ENCODE measurements at regions not wholly inside any gene's neighbourhood (a gene's known extent, or its start where the extent isn't known, plus 50 kb on each side); places are given as distances from the start of the nearest gene placed in this dataset.

DNA sequence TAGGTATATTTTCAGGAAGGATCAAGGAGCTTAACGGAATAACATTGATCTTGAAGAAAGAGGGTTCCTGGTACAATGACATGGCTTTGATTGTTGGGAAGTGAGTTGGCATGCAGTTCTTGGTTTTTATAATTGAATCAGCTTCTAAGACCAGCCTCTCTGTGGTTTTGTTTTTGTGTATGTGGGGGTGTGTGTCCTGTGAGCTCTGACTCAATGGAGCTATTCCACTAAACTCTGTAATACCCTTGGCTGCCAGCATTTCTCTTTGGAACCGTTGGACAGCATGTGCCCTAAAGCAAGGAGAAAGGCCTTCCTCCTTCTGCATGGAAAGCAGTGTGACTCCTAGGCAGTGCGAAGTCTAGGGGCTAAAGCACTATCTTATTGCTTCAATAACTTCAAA, 124.8 kb downstream of the EDEM1 start:
- H3K4me2 ChIP-seq = no peak overlapping the region
- H4K20me1 ChIP-seq (ENCODE audit: insufficient read depth) = no peaks in the 10 kb centered on the region
- TF ChIP-seq, protein P1, sequence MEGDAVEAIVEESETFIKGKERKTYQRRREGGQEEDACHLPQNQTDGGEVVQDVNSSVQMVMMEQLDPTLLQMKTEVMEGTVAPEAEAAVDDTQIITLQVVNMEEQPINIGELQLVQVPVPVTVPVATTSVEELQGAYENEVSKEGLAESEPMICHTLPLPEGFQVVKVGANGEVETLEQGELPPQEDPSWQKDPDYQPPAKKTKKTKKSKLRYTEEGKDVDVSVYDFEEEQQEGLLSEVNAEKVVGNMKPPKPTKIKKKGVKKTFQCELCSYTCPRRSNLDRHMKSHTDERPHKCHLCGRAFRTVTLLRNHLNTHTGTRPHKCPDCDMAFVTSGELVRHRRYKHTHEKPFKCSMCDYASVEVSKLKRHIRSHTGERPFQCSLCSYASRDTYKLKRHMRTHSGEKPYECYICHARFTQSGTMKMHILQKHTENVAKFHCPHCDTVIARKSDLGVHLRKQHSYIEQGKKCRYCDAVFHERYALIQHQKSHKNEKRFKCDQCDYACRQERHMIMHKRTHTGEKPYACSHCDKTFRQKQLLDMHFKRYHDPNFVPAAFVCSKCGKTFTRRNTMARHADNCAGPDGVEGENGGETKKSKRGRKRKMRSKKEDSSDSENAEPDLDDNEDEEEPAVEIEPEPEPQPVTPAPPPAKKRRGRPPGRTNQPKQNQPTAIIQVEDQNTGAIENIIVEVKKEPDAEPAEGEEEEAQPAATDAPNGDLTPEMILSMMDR (conservative IDR thresholded peaks at IDR 0.05) = no peak
- no peak for TF ChIP-seq EZH2 (IDR thresholded peaks at IDR 0.05; ENCODE audit: low read depth)
- no peaks in the 10 kb centered on the region for H3K9me2 ChIP-seq (ENCODE audit: insufficient read depth)
- H2AFZ ChIP-seq = no peak overlapping the region
- H3K27ac ChIP-seq = no peak overlapping the region
- H3K36me3 ChIP-seq (ENCODE audit: low read depth) = no peaks in the 10 kb centered on the region
- H3K27me3 ChIP-seq (ENCODE audit: insufficient read depth, low read depth) = no peaks in the 10 kb centered on the region
- intact Hi-C loops (cut with micrococcal nuclease; ENCODE audit: unreplicated experiment) = no loop called here
- H3F3A ChIP-seq (ENCODE audit: insufficient read depth, low read depth) = no peaks in the 10 kb centered on the region
- no peak overlapping the region for H3K4me3 ChIP-seq
- no peaks in the 10 kb centered on the region for H3K4me1 ChIP-seq (replicated peaks; ENCODE audit: insufficient read depth)
- H3K79me2 ChIP-seq (ENCODE audit: low read depth) = no peaks in the 10 kb centered on the region
- no peaks in the 10 kb centered on the region for H3K9me3 ChIP-seq (ENCODE audit: insufficient read depth, low read depth)
- no TSS peak for BruUV-seq (replicated peaks)
- DNase-seq = no peak
- CTCF ChIA-PET = no interaction called here
- POLR2A ChIA-PET (ENCODE audit: unreplicated experiment) = no interaction called here

DNA sequence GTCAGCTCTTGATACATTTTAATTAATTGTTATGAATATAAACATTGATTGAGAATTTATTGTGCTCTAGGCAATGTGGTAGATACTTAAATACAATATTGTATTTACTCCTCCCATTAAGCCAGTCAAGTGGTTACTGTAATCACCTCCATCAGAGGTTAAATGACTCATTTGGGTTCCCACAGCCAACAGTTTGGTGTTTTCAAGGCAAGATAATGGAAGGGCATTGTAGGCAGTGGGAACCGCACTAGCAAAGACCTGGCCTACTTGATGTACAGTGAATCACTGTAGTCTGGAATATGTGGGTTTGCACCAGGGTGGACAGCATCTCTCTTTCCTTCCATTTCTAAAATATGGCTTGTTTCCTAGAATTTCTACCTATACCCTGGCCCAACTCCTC, 127.4 kb downstream of the EDEM1 start:
- ChIA-PET POLR2A (ENCODE audit: unreplicated experiment) (no interaction called here), CTCF (no interaction called here)
- no peak for DNase-seq
- H3F3A ChIP-seq (ENCODE audit: insufficient read depth, low read depth) = no peaks in the 10 kb centered on the region
- H4K20me1 ChIP-seq (ENCODE audit: insufficient read depth) = no peaks in the 10 kb centered on the region
- no peaks in the 10 kb centered on the region for H3K36me3 ChIP-seq (ENCODE audit: low read depth)
- H3K27me3 ChIP-seq (ENCODE audit: insufficient read depth, low read depth) = no peaks in the 10 kb centered on the region
- H3K27ac ChIP-seq = no peak overlapping the region
- no peak for TF ChIP-seq EZH2 (IDR thresholded peaks at IDR 0.05; ENCODE audit: low read depth)
- TF ChIP-seq, protein P1 (conservative IDR thresholded peaks at IDR 0.05) = no peak
- H3K4me2 ChIP-seq = no peak overlapping the region
- no peak overlapping the region for H2AFZ ChIP-seq
- no peaks in the 10 kb centered on the region for H3K4me1 ChIP-seq (replicated peaks; ENCODE audit: insufficient read depth)
- H3K9me3 ChIP-seq (ENCODE audit: insufficient read depth, low read depth) = no peaks in the 10 kb centered on the region
- H3K79me2 ChIP-seq (ENCODE audit: low read depth) = no peaks in the 10 kb centered on the region
- no TSS peak for BruUV-seq (replicated peaks)
- no peak overlapping the region for H3K4me3 ChIP-seq
- intact Hi-C loops (cut with micrococcal nuclease; ENCODE audit: unreplicated experiment) = no loop called here
- no peaks in the 10 kb centered on the region for H3K9me2 ChIP-seq (ENCODE audit: insufficient read depth)

DNA sequence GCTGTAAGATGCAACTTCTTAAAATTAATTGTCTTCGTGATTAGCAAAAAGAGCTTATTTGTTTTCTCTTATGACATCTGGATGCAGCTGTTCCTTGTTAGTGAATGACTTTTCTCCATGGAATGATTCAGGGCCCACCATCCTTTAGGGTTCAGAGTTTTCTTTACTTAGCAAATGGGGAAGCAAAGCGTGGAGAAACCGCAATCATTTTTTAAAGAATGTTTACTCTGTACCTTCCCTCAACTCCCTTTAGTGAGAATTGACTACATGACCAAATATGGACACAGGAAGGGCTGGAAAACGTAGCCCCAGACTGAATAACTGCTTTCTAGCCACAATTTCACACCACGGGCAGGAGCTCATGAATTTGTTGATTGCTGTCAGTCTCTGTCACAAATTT, 130.1 kb downstream of the EDEM1 start:
- Histone ChIP-seq H3K27me3 (ENCODE audit: insufficient read depth, low read depth) (no peaks in the 10 kb centered on the region), H3F3A (ENCODE audit: insufficient read depth, low read depth) (no peaks in the 10 kb centered on the region), H3K9me3 (ENCODE audit: insufficient read depth, low read depth) (no peaks in the 10 kb centered on the region), H3K79me2 (ENCODE audit: low read depth) (no peaks in the 10 kb centered on the region), H3K4me1 (replicated peaks; ENCODE audit: insufficient read depth) (no peaks in the 10 kb centered on the region), H3K9me2 (ENCODE audit: insufficient read depth) (no peaks in the 10 kb centered on the region), H2AFZ (no peak overlapping the region), H4K20me1 (ENCODE audit: insufficient read depth) (no peaks in the 10 kb centered on the region), H3K4me2 (no peak overlapping the region), H3K4me3 (no peak overlapping the region), H3K36me3 (ENCODE audit: low read depth) (no peaks in the 10 kb centered on the region), H3K27ac (no peak overlapping the region)
- CTCF ChIA-PET = no interaction called here
- no TSS peak for BruUV-seq (replicated peaks)
- intact Hi-C loops (cut with micrococcal nuclease; ENCODE audit: unreplicated experiment) = no loop called here
- DNase-seq = no peak
- TF ChIP-seq, protein P1 (conservative IDR thresholded peaks at IDR 0.05) = no peak
- no peak for TF ChIP-seq EZH2 (IDR thresholded peaks at IDR 0.05; ENCODE audit: low read depth)
- POLR2A ChIA-PET (ENCODE audit: unreplicated experiment) = interaction anchor here (0.7 kb wide), 1 partner anchor 258 kb away, joined by 5 read pairs; no protein-coding TSS in a partner anchor
